Brain microvascular endothelial cell (primary cell): ENCODE measurements at regions not wholly inside any gene's neighbourhood (a gene's known extent, or its start where the extent isn't known, plus 50 kb on each side); places are given as distances from the start of the nearest gene placed in this dataset.

Experiments
- DNase-seq: peaks from one replicate; pipeline ENCODE4 v3.0.0-alpha.2; 2020
- H3K27ac ChIP-seq: fragments of 250-450 bp; sonication (Bioruptor Pico); 2 replicates; pipeline ENCODE4 v1.5.1; 2020; ENCODE audit warnings: mild to moderate bottlenecking, moderate library complexity
- H3K27me3 ChIP-seq: fragments of 250-450 bp; sonication (Bioruptor Pico); replicated peaks from 2 replicates; pipeline ENCODE4 v1.5.1; 2020; ENCODE audit warnings: mild to moderate bottlenecking
- H3K36me3 ChIP-seq: fragments of 250-450 bp; sonication (Bioruptor Pico); replicated peaks from 2 replicates; pipeline ENCODE4 v1.5.1; 2020; ENCODE audit warnings: mild to moderate bottlenecking
- H3K4me3 ChIP-seq: 2 replicates; pipeline ENCODE4 v1.5.1; 2011; ENCODE audit warnings: low read depth, mild to moderate bottlenecking, control low read depth, low read length, moderate library complexity
- in situ Hi-C: cut with HindIII; loops from 2 replicates; pipeline ENCODE4 v1.10.0; 2017; ENCODE audit warnings: low sequenced_read_pairs, low pct_ligation_motif_present
- TF ChIP-seq, protein P1 (sequence below): IDR thresholded peaks from 2 replicates; pipeline ENCODE4 v1.5.1; 2011; ENCODE audit warnings: low read depth, mild to moderate bottlenecking, moderate library complexity, low read length, control low read depth, inconsistent platforms; ENCODE audit errors: missing control alignments

DNA sequence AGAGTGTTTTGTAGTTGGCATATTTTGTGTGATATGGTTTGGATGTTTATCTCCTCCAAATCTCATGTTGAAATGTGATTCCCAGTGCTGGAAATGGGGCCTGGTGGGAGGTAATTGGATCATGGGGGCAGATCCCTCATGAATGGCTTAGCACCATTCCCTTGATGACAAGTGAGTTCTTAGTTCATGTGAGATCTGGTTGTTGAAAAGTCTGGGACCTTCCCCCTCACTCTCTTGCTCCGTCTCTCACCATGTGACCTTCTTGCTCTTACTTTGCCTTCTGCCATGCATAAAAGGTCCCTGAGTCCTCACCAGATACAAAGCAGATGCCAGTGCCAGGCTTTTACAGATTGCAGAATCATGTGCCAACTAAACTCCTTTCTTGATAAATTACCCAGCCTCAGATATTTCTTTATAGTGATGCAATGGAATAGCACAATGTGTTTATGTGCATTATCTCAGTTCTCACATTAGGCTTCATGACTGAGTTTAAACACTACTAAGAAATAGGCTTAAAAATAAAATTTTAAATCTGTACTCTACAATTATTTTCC is 1348.8 kb downstream of the STIM2 start:
- no peaks in the 10 kb centered on the region for H3K27me3 ChIP-seq
- no peak overlapping the region for H3K27ac ChIP-seq
- no peak overlapping the region for H3K4me3 ChIP-seq
- in situ Hi-C loops, result no loop called here
- H3K36me3 ChIP-seq, result no peaks in the 10 kb centered on the region
- no peak for DNase-seq
- TF ChIP-seq, protein P1, sequence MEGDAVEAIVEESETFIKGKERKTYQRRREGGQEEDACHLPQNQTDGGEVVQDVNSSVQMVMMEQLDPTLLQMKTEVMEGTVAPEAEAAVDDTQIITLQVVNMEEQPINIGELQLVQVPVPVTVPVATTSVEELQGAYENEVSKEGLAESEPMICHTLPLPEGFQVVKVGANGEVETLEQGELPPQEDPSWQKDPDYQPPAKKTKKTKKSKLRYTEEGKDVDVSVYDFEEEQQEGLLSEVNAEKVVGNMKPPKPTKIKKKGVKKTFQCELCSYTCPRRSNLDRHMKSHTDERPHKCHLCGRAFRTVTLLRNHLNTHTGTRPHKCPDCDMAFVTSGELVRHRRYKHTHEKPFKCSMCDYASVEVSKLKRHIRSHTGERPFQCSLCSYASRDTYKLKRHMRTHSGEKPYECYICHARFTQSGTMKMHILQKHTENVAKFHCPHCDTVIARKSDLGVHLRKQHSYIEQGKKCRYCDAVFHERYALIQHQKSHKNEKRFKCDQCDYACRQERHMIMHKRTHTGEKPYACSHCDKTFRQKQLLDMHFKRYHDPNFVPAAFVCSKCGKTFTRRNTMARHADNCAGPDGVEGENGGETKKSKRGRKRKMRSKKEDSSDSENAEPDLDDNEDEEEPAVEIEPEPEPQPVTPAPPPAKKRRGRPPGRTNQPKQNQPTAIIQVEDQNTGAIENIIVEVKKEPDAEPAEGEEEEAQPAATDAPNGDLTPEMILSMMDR, result no peak

DNA sequence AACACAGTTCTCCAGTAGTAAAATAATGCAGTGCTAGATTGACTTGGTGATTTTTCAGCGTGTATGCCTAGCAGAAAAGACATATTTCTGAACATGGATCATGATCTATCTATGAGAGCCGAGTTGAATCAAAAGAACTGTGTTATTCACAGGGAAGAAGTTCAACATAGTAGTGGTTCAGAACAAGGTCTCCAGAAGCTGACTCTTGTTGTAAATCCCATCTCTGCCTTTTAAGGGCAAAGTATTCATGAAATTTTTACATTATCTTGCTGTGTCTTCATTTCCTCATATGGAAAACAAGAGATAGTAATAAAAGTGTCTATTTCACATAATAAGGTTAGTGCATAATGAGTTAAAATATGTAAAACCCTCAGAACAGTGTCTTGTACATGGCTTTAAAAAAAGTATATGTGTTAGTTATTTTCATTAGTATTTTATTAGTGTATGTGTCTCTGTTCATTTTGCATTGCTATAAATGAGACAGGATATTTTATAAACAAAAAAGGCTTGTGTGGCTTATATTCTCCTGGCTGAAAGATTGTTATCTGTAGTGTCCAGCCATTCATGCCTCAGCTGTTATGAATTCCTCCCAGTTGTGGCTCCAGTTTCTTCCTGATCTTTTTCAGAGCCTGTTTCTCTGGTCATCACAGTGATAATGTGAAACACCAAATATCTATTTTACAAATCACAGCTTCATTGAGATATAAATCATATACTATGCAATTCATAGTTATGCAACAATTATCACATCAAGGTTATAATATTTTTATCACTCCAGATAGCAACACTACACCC is 1351.2 kb downstream of the STIM2 start:
- in situ Hi-C loops, result no loop called here
- Histone ChIP-seq H3K27ac (peak overlapping the region; percentile 11), H3K4me3 (no peak overlapping the region), H3K36me3 (no peaks in the 10 kb centered on the region), H3K27me3 (no peaks in the 10 kb centered on the region)
- peak; percentile 29 for DNase-seq
- TF ChIP-seq, protein P1, result no peak

DNA sequence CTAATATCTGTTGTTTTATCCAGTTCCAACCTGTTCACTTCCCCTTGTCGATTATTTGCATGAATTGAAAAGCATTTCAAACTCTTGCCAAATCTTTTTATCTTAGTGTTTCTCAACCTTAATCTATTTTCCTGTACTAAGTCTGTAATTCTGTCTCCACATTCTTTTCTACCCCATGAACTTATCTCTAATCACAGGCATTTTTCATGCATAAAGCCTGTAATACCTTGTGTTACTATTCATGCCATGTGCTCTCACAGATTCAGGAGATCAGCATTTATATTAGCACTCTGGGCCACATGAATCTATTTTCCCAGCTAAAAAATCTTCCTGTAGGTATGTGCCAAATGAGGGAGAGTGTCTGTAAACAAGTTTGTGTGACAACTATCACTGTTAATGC is 1360.9 kb downstream of the STIM2 start:
- Histone ChIP-seq H3K36me3 (no peaks in the 10 kb centered on the region), H3K27me3 (no peaks in the 10 kb centered on the region), H3K27ac (no peak overlapping the region), H3K4me3 (no peak overlapping the region)
- in situ Hi-C loops, result no loop called here
- DNase-seq, result no peak
- TF ChIP-seq, protein P1, result no peak

DNA sequence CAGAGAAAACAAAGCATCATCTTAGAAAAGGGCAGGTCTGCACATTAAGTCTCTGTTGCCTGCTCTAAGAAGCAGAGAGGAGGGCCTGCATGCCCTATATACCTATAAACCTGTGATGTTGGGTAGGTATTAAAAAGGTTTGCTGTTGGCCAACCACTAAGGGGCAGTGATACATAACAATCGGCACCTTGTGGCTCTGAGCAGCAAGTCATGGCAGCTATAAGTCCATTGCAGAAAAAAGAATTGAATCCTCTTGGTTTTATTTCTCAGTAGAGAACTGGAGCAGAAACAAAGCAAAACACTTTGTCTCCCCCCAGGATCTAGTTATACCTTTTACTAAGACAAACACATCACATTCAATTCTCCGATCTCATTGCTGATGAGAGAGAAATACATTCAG is 1364.4 kb downstream of the STIM2 start:
- Histone ChIP-seq H3K36me3 (no peaks in the 10 kb centered on the region), H3K27me3 (no peaks in the 10 kb centered on the region), H3K27ac (no peak overlapping the region), H3K4me3 (no peak overlapping the region)
- in situ Hi-C loops, result no loop called here
- TF ChIP-seq, protein P1, result peak; percentile 67
- DNase-seq, result peak; percentile 54

DNA sequence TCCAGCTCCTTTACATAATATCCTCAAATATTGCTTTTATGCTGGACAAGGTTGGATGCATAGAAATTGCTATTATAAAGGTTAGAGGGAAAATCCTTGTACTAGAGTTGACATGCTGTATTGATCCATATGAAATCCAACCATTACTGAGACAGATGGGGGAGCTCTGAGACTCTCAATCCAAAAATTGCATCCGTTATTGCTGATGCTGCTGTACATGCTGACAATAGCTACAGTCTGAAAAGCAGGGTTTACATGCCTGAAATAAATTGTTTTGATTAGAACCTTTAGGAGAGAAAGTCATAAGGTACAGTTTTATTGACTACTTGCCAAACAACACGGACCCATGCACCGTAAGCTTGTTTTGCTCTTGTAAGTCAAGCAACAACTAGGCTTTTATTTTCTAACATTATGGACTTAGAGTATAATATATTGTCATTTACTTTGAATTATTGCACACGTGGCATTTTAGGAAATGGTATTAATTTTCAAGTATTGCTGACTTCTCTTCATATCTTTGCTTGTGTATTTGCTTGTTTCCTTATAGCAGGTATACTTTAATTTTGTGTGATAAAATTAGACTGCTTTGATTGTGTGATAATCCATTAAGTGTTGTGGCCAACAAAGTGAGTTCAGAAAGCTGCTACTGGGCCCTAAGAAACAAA is 1365.2 kb downstream of the STIM2 start:
- Histone ChIP-seq H3K36me3 (no peaks in the 10 kb centered on the region), H3K4me3 (no peak overlapping the region), H3K27me3 (no peaks in the 10 kb centered on the region), H3K27ac (no peak overlapping the region)
- TF ChIP-seq, protein P1, result no peak
- in situ Hi-C loops, result no loop called here
- DNase-seq, result no peak
